ENCODE measurements at regions not wholly inside any gene's neighbourhood (a gene's known extent, or its start where the extent isn't known, plus 50 kb on each side); places are given as distances from the start of the nearest gene placed in this dataset.
A peak's percentile ranks its signal among the peaks of the same experiment; 100 is the strongest.

- DNase-seq (ENCODE audit: low spot score): peak; percentile 63
Measured at GRCh38 chr1:10848109-10848684, 51.8 kb upstream of the CASZ1 start.

GRCh38 chr1:10850026-10850425, 53.6 kb upstream of the CASZ1 start:
- DNase-seq (ENCODE audit: low spot score): no peak

- no peak for DNase-seq (ENCODE audit: low spot score)
Measured at GRCh38 chr1:10851024-10852013, 54.9 kb upstream of the CASZ1 start.

GRCh38 chr1:10852018-10852417, 55.6 kb upstream of the CASZ1 start:
- DNase-seq (ENCODE audit: low spot score): no peak

GRCh38 chr1:10852486-10852885, 56.0 kb upstream of the CASZ1 start:
- DNase-seq (ENCODE audit: low spot score): no peak

- no peak for DNase-seq (ENCODE audit: low spot score)
Measured at GRCh38 chr1:10852998-10853520, 56.6 kb upstream of the CASZ1 start.

GRCh38 chr1:10853701-10854100, 57.3 kb upstream of the CASZ1 start:
- DNase-seq (ENCODE audit: low spot score): no peak

- DNase-seq (ENCODE audit: low spot score): no peak
Measured at GRCh38 chr1:10854856-10855459, 58.5 kb upstream of the CASZ1 start.

- DNase-seq (ENCODE audit: low spot score): no peak
Measured at GRCh38 chr1:10856176-10856683, 59.8 kb upstream of the CASZ1 start.

GRCh38 chr1:10856863-10857598, 60.6 kb upstream of the CASZ1 start:
- no peak for DNase-seq (ENCODE audit: low spot score)

GRCh38 chr1:10857687-10858086, 61.2 kb upstream of the CASZ1 start:
- no peak for DNase-seq (ENCODE audit: low spot score)

GRCh38 chr1:10860218-10860617, 63.8 kb upstream of the CASZ1 start:
- DNase-seq (ENCODE audit: low spot score): no peak

- DNase-seq (ENCODE audit: low spot score): no peak
Measured at GRCh38 chr1:10860682-10861081, 64.2 kb upstream of the CASZ1 start.

- no peak for DNase-seq (ENCODE audit: low spot score)
Measured at GRCh38 chr1:10861822-10862221, 65.4 kb upstream of the CASZ1 start.

GRCh38 chr1:10862743-10863335, 66.4 kb upstream of the CASZ1 start:
- no peak for DNase-seq (ENCODE audit: low spot score)

- no peak for DNase-seq (ENCODE audit: low spot score)
Measured at GRCh38 chr1:10863886-10864285, 67.4 kb upstream of the CASZ1 start.

- no peak for DNase-seq (ENCODE audit: low spot score)
Measured at GRCh38 chr1:10864776-10865175, 68.3 kb upstream of the CASZ1 start.

- no peak for DNase-seq (ENCODE audit: low spot score)
Measured at GRCh38 chr1:10865518-10866320, 69.3 kb upstream of the CASZ1 start.

GRCh38 chr1:10866321-10867093, 70.1 kb upstream of the CASZ1 start:
- peak; percentile 51 for DNase-seq (ENCODE audit: low spot score)
